GM12878 (cell line): ENCODE measurements at regions not wholly inside any gene's neighbourhood (a gene's known extent, or its start where the extent isn't known, plus 50 kb on each side); places are given as distances from the start of the nearest gene placed in this dataset.
A peak's percentile ranks its signal among the peaks of the same experiment; 100 is the strongest.

Experiments
- ATAC-seq: fragments of 200-7000 bp; cut with Tn5 transposase; 3 replicates; pipeline ENCODE4 v1.9.1; 2020; ENCODE audit warnings: mild to moderate bottlenecking, moderate library complexity
- BruUV-seq: library from RNA; stranded (reverse); fragments of 400-500 nt; replicated peaks from 2 replicates; lab custom pipeline; 2021; lab: Mats Ljungman, UMichigan
- CTCF ChIA-PET: fragments of 300-600 bp; sonication (Branson Sonifier 250); formaldehyde crosslinking; extraction: SDS; loops from one replicate; lab custom pipeline; 2021; ENCODE audit warnings: inconsistent platforms; lab: Yijun Ruan, JAX
- POLR2A ChIA-PET: fragments of 350-600 bp; formaldehyde crosslinking; extraction: SDS; loops from one replicate; lab custom pipeline; 2021; ENCODE audit warnings: inconsistent platforms; lab: Charles Lee
- RAD21 ChIA-PET: fragments of 300-600 bp; sonication (Branson Sonifier 250); formaldehyde crosslinking; loops from one replicate; lab custom pipeline; 2023; ENCODE audit warnings: antibody characterized with exemption; ENCODE audit not compliant: unreplicated experiment; lab: Charles Lee
- SMC1A ChIA-PET: fragments of 300-600 bp; sonication (Branson Sonifier 250); formaldehyde crosslinking; loops from one replicate; lab custom pipeline; 2023; ENCODE audit not compliant: unreplicated experiment, uncharacterized antibody; lab: Charles Lee
- DNase-seq: peaks from one replicate; pipeline ENCODE4 v3.0.0-alpha.2; 2011; ENCODE audit warnings: low read depth, low spot score
- FAIRE-seq: peaks from 3 replicates; lab custom pipeline; 2011; peaks lifted over from hg19 to GRCh38; lab: Jason Lieb, UNC
- H2AFZ ChIP-seq: 2 replicates; pipeline ENCODE4 v1.6.0; 2011; ENCODE audit warnings: low read depth, low read length, control low read depth; ENCODE audit not compliant: control insufficient read depth
- H3K27ac ChIP-seq: 2 replicates; pipeline ENCODE4 v1.5.1; 2011; ENCODE audit warnings: control low read depth; ENCODE audit not compliant: control insufficient read depth, insufficient read depth
- H3K27me3 ChIP-seq, 2 experiments: replicated peaks in 1 of 2; 2 replicates each; pipeline versions ENCODE4 v1.6.0 to v1.6.1; 2011; ENCODE audit warnings: low read length in 1 of 2; ENCODE audit not compliant: control insufficient read depth in 2 of 2, insufficient read depth in 2 of 2
- H3K36me3 ChIP-seq, 2 experiments: 2 replicates each; pipeline ENCODE4 v1.5.1; 2011; ENCODE audit warnings: low read length in 1 of 2; ENCODE audit not compliant: control insufficient read depth in 2 of 2, insufficient read depth in 2 of 2
- H3K4me1 ChIP-seq: 2 replicates; pipeline ENCODE4 v1.6.1; 2011; ENCODE audit warnings: mild to moderate bottlenecking, low read length, moderate library complexity, mixed read lengths; ENCODE audit not compliant: control insufficient read depth, insufficient read depth
- H3K4me2 ChIP-seq: 2 replicates; pipeline ENCODE4 v1.6.0; 2011; ENCODE audit warnings: control low read depth; ENCODE audit not compliant: control insufficient read depth, insufficient read depth
- H3K4me3 ChIP-seq: fragments of 200-600 bp; sonication (generic); 2 replicates; pipeline ENCODE4 v1.5.1; 2016
- H3K79me2 ChIP-seq: 2 replicates; pipeline ENCODE4 v1.6.0; 2011; ENCODE audit warnings: low read length; ENCODE audit not compliant: control insufficient read depth, insufficient read depth
- H3K9ac ChIP-seq: 2 replicates; pipeline ENCODE4 v1.8.0; 2011; ENCODE audit warnings: low read length, control low read depth, mixed read lengths; ENCODE audit not compliant: control insufficient read depth, insufficient read depth
- H3K9me3 ChIP-seq: replicated peaks from 3 replicates; pipeline ENCODE4 v1.5.1; 2011; ENCODE audit warnings: mild to moderate bottlenecking, low read length; ENCODE audit not compliant: control insufficient read depth, insufficient read depth
- H4K20me1 ChIP-seq: 2 replicates; pipeline ENCODE4 v1.6.0; 2011; ENCODE audit not compliant: control insufficient read depth, insufficient read depth
- CREM ChIP-seq: IDR thresholded peaks from 2 replicates; pipeline ENCODE4 v1.6.1; 2014; ENCODE audit warnings: antibody characterized with exemption, low read depth
- IKZF2 ChIP-seq, 2 experiments: fragments of 450-650 bp; IDR thresholded peaks; 2 replicates each; pipeline ENCODE4 v1.6.1; 2017; ENCODE audit warnings: mild to moderate bottlenecking in 2 of 2, moderate library complexity in 2 of 2
- MEF2A ChIP-seq: IDR thresholded peaks from 2 replicates; pipeline ENCODE4 v1.6.1; 2011; ENCODE audit warnings: low read depth, mild to moderate bottlenecking, low read length, moderate library complexity; ENCODE audit not compliant: insufficient read depth
- RELA ChIP-seq: fragments of 450-650 bp; IDR thresholded peaks from 2 replicates; pipeline ENCODE4 v1.8.0; 2014; ENCODE audit warnings: borderline replicate concordance; ENCODE audit not compliant: partially characterized antibody
- WGBS: methylation state at CpG from one replicate; pipeline ENCODE4 v1.1.6; 2016; ENCODE audit warnings: low lambda C conversion rate; ENCODE audit not compliant: insufficient replicate concordance, insufficient coverage; ENCODE audit errors: missing lambda C conversion rate; 5-methylcytosine and 5-hydroxymethylcytosine counted together
- in situ Hi-C: fragments of 300-500 bp; cut with MboI; formaldehyde crosslinking; loops from 9 replicates; pipeline ENCODE4 v1.14.3; 2018; ENCODE audit warnings: mixed read lengths
- intact Hi-C: fragments of 100-400 bp; cut with micrococcal nuclease; formaldehyde crosslinking; loops from one replicate; pipeline ENCODE4 v1.14.2; 2022; ENCODE audit not compliant: unreplicated experiment
- TF ChIP-seq, protein P1 (sequence below): IDR thresholded peaks from 2 replicates; pipeline ENCODE4 v1.6.1; 2012; ENCODE audit warnings: mild to moderate bottlenecking, low read depth, low read length
- TF ChIP-seq, protein P2 (sequence below): fragments of 450-650 bp; IDR thresholded peaks from 2 replicates; pipeline ENCODE4 v1.6.1; 2016; ENCODE audit warnings: mild to moderate bottlenecking
- TF ChIP-seq, protein P3 (sequence below): fragments of 450-650 bp; IDR thresholded peaks from 2 replicates; pipeline ENCODE4 v1.6.1; 2018; ENCODE audit warnings: mild to moderate bottlenecking, low read depth, moderate library complexity; ENCODE audit not compliant: partially characterized antibody

DNA sequence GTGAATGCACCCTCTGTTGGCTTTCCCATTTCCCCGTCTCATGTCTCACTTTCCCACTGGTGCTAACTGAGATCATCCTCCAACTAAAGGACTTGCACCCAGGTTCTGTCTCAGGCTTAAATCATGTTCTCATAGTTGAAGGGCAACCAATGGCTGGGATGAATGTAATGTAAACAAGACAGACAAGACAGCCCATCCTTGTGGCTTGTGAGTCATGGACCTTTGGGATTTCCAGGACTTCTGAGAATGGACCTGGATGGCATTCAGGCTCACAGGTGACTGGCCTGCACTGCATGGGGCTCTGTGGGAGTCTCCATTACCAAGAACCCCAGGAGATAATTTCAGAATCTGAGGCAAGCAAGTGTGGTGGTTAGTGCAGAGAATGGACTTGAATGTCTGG lies 347.5 kb downstream of the HAPSTR1 start (continued):
- TF ChIP-seq, protein P1, sequence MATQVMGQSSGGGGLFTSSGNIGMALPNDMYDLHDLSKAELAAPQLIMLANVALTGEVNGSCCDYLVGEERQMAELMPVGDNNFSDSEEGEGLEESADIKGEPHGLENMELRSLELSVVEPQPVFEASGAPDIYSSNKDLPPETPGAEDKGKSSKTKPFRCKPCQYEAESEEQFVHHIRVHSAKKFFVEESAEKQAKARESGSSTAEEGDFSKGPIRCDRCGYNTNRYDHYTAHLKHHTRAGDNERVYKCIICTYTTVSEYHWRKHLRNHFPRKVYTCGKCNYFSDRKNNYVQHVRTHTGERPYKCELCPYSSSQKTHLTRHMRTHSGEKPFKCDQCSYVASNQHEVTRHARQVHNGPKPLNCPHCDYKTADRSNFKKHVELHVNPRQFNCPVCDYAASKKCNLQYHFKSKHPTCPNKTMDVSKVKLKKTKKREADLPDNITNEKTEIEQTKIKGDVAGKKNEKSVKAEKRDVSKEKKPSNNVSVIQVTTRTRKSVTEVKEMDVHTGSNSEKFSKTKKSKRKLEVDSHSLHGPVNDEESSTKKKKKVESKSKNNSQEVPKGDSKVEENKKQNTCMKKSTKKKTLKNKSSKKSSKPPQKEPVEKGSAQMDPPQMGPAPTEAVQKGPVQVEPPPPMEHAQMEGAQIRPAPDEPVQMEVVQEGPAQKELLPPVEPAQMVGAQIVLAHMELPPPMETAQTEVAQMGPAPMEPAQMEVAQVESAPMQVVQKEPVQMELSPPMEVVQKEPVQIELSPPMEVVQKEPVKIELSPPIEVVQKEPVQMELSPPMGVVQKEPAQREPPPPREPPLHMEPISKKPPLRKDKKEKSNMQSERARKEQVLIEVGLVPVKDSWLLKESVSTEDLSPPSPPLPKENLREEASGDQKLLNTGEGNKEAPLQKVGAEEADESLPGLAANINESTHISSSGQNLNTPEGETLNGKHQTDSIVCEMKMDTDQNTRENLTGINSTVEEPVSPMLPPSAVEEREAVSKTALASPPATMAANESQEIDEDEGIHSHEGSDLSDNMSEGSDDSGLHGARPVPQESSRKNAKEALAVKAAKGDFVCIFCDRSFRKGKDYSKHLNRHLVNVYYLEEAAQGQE = no peak
- TF ChIP-seq RELA = no peak

DNA sequence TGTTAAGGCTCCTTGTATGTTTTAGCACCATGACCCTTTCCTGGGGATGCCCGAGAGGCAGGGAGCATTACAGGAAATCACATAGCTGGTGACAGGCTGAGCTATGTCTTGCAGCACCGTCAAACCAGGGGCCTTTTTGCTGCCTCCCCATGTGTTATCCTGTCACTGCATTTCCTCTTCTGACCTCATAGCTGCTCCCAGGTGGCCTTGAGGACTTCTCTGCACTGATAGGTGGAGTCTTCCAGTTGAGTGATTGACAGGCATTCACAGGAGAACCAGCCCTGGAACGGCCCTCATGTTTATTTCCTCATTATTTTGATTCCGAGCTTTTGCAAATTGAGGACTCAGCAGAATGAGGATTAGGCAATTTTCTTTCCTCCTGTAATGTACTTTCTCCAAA lies 349.6 kb downstream of the HAPSTR1 start:
- Histone ChIP-seq H3K36me3 (no peaks in the 10 kb centered on the region), H3K4me3 (no peak overlapping the region), H4K20me1 (no peaks in the 10 kb centered on the region), H3K4me1 (no peaks in the 10 kb centered on the region), H3K9ac (no peak overlapping the region), H3K27me3 (no peaks in the 10 kb centered on the region), H3K4me2 (no peak overlapping the region), H2AFZ (no peak overlapping the region), H3K27ac (no peak overlapping the region), H3K79me2 (no peaks in the 10 kb centered on the region), H3K9me3 (no peaks in the 10 kb centered on the region)
- TF ChIP-seq IKZF2 (IDR thresholded peaks at IDR 0.05) = no peak
- TF ChIP-seq CREM = no peak
- no peak for TF ChIP-seq MEF2A
- TF ChIP-seq, protein P2, sequence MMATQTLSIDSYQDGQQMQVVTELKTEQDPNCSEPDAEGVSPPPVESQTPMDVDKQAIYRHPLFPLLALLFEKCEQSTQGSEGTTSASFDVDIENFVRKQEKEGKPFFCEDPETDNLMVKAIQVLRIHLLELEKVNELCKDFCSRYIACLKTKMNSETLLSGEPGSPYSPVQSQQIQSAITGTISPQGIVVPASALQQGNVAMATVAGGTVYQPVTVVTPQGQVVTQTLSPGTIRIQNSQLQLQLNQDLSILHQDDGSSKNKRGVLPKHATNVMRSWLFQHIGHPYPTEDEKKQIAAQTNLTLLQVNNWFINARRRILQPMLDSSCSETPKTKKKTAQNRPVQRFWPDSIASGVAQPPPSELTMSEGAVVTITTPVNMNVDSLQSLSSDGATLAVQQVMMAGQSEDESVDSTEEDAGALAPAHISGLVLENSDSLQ = peak; percentile 34; the same call in 1 of the 2 replicates
- TF ChIP-seq, protein P3, sequence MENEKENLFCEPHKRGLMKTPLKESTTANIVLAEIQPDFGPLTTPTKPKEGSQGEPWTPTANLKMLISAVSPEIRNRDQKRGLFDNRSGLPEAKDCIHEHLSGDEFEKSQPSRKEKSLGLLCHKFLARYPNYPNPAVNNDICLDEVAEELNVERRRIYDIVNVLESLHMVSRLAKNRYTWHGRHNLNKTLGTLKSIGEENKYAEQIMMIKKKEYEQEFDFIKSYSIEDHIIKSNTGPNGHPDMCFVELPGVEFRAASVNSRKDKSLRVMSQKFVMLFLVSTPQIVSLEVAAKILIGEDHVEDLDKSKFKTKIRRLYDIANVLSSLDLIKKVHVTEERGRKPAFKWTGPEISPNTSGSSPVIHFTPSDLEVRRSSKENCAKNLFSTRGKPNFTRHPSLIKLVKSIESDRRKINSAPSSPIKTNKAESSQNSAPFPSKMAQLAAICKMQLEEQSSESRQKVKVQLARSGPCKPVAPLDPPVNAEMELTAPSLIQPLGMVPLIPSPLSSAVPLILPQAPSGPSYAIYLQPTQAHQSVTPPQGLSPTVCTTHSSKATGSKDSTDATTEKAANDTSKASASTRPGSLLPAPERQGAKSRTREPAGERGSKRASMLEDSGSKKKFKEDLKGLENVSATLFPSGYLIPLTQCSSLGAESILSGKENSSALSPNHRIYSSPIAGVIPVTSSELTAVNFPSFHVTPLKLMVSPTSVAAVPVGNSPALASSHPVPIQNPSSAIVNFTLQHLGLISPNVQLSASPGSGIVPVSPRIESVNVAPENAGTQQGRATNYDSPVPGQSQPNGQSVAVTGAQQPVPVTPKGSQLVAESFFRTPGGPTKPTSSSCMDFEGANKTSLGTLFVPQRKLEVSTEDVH = no peak
- ChIA-PET POLR2A (no interaction called here), SMC1A (interaction anchor here (0.9 kb wide), 1 partner anchor 13 kb away, joined by 3 read pairs; no protein-coding TSS in a partner anchor), CTCF (no interaction called here), RAD21 (no interaction called here)
- DNase-seq (no peak), ATAC-seq (no peak), FAIRE-seq (no peak)
- no TSS peak for BruUV-seq
- in situ Hi-C loops (no loop called here), intact Hi-C loops (no loop called here)
- 7% methylated on average over 4 of the region's 4 CpGs for WGBS
